Stimulated activated CD4-positive, alpha-beta T cell treated with anti-CD3 and anti-CD28 coated beads, Interleukin-12 subunit alpha, Interleukin-12 subunit beta, amount 100 ng/mL, for 24 hours (primary cell): ENCODE measurements at regions not wholly inside any gene's neighbourhood (a gene's known extent, or its start where the extent isn't known, plus 50 kb on each side); places are given as distances from the start of the nearest gene placed in this dataset.
"Not testable (repeated sequence)": the region's sequence is repeated elsewhere in the genome, so short reads cannot be mapped to it uniquely, and the experiment has no call there.

ENCODE experiments used
- DNase-seq, 2 experiments: peaks; one replicate each; pipeline ENCODE4 v3.0.0-alpha.2; 2020; ENCODE audit warnings: low read depth in 2 of 2

- DNase-seq = no peak
These were observed 713.2 kb downstream of the FLRT2 start for GRCh38 chr14:86243158-86243557.

DNA sequence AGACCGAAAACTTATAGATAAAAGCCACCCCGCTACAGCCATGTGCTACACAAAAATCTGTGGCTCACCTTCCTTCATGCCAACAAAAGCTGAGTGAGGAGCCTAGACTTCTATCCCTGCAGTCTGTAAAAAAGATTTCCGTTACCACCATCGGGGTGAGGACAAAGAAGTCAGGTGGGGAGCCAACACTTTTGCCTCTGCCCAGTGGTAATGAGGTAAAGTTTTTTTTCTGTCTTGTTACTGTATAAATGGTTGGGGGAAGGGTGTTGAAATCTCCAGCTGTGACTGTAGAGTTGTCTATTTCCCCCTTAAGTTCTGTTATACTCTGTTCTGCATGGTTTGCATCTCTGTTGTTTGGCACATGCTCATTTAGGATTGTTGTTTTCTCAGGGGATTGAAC lies 707.8 kb downstream of the FLRT2 start:
- no peak for DNase-seq

- no peak for DNase-seq
These were observed 691.8 kb downstream of the FLRT2 start for GRCh38 chr14:86221755-86222154.

DNA sequence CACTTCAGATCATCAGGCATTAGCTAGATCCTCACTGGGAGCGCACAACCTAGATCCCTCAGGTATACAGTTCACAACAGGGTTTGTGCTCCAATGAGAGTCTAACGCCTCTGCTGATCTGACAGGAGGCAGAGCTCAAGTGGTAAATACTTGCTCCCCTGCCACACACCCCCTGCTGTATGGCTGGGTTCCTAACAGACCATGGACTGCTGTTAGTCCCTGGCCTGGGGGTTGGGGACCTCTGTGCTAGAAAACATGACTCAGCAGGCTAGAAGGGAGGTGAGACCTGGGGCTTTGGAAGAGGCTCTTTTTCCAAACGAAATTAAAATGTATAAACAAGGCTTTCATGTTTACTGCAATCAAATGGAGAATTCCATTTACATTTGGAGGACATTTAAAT lies 691.1 kb downstream of the FLRT2 start:
- no peak for DNase-seq

DNA sequence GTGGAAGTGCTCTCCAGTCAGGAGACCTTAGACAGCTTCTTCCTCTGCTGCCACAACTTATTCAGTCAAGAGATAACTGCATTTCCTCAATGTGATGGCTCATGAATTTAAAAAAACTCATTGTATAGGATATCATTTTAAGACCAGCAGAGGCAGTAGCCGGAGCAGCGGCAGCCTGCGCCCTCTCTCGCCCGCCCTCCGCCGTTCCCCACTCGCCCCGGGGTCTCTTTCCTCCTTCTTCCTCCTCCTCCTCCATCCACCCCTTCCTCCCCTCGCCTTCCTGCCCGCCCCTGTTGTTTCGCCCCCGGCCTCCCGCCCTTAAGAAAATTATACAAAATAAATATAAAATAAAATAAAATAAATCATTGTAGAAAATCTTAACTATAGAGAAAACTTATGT lies 687.6 kb downstream of the FLRT2 start:
- no peak for DNase-seq

DNA sequence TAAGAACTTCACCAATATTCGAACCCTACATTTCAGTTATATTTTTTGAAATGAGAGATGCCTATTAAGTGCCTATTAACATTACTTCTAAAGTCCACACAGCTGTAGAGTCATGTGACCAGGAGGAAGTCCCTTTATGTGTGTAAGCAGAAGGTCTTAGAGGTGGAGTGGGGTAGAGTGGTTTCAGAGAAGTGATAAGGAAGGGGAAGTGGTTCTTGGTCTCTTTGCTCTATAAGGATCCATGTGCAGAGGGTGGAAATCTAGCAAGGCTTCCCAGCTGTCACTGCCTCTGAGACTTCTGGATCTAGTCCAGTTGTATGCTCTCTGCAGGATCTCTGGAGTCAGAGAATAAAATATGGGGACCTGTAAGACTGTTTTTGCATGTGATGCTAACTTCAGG lies 673.9 kb downstream of the FLRT2 start:
- DNase-seq = no peak

DNA sequence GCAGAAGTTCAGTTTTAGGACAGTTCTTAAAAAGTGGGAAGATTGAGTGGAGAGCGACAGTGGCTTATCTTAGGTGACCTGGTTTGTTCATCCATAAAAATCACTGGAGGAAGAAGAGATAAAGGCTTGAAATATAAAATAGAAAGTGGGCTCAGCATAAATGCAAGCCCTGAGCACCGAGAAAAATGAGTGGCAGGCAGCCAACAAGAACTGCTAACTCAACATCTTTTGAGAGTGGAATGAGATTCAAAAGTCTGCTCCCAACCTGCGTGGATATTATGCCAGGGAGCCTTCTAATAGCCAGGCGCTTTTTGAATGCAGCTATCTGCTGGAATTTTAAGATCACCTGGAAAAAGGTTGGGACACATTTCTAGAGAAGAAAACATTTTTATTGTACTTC lies 666.5 kb downstream of the FLRT2 start:
- DNase-seq = no peak

DNA sequence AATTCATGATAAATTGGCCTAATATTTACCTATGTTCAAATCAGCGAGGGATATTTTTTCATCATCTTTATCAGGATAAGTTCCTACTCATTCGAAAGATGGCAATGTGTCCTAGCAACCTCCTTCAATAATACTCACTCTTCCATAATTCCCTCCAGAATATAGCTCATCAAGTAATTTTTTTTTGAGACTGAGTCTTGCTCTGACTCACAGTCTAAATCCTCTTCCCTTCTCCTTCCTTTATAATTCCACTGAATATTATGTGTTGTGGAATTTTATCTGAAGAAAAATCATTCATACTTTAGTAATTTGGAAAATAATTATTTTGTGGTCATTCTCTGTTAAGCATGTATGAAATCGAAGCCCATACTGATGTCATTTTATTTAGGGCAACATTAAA lies 663.8 kb downstream of the FLRT2 start:
- DNase-seq = no peak

DNA sequence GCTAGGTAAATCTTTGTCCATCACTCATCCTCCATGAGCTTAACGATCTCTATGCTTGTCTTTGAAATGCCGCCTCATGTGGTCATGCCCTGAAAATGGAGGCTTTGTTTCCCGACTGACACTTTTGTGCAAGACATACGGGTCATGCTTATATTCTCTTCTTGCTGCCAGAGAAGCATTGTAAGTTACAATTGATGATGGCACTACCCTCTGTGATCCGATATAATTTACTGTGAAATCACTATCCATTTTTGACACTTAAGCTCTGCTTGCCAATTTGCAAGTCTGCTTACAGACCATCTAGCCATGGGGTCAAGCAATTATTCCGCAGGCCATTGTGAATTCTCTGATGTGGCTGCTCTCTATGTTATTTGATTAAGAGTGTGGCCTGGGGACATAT lies 650.0 kb downstream of the FLRT2 start:
- DNase-seq = no peak

GRCh38 chr14:86168371-86168770 lies 638.4 kb downstream of the FLRT2 start:
- DNase-seq = no peak

DNA sequence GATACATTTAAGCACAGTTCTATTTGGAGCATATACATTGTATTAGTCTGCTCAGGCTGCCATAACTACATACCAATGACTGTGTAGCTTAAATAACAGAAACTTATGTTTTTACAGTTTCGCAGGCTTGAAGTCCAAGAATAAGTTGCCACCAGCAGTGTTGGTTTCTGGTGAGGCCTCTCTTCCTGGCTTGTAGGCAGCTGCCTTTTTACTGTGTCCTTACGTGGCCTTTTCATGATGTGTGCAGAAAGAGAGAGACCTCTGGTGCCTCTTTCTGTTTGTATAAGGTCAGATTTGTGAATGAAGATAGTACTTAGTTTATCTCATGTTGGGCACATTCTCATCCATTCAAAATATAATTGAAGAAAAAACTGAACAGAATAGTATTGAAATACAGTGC lies 636.6 kb downstream of the FLRT2 start:
- DNase-seq = no peak

- DNase-seq = no peak
These were observed 623.5 kb downstream of the FLRT2 start for GRCh38 chr14:86153480-86153879.

DNA sequence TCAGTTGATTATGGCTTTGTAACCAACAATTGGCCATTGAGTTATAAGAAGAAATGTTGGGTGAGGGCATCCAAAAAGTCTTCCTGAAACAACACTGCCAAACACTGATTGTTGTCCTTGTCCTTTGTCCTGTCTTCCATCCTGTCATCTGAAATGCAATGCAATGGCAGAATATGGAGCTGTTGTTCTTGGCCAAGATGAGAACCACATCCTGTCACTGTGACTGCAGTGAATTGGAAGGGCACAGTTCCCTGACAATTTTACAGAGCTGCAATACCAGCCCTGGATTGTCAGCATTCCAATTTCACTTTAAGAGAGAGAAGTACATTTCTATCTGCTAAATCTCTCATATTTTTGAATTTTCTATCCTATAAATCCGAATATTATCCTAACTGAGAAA lies 613.3 kb downstream of the FLRT2 start:
- DNase-seq = no peak

DNA sequence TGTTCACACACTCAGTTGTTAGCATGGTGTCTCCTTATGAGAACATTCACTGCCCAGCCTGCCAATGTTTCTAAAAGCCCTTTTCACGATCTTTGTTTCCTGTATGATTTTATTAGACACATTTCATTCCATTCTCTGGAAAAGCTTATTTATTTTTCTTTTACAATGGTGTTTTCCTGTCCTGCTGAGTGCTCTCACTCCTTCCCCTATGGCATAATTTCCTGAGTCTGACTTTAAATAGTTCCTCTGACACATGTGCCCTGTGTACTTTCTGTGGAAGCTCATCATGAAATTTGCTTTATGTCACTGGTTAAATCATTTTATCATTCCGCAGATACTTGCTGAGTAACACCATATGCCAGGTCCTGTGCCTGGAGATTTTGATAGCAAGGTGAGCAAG lies 612.0 kb downstream of the FLRT2 start:
- DNase-seq = no peak

GRCh38 chr14:86129426-86129825 lies 599.5 kb downstream of the FLRT2 start:
- no peak for DNase-seq

GRCh38 chr14:86124328-86124727 lies 594.4 kb downstream of the FLRT2 start:
- DNase-seq = no peak

GRCh38 chr14:86115972-86116371 lies 586.0 kb downstream of the FLRT2 start:
- no peak for DNase-seq

DNA sequence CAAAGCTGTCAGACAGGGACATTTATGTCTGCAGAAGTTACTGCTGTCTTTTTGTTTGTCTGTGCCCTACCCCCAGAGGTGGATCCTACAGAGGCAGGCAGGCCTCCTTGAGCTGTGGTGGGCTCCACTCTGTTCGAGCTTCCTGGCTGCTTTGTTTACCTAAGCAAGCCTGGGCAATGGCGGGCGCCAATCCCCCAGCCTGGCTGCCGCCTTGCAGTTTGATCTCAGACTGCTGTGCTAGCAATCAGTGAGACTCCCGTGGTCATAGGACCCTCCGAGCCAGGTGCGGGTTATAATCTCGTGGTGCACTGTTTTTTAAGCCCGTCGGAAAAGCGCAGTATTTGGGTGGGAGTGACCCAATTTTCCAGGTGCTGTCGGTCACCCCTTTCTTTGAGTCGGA lies 580.9 kb downstream of the FLRT2 start:
- not testable (repeated sequence) for DNase-seq

DNA sequence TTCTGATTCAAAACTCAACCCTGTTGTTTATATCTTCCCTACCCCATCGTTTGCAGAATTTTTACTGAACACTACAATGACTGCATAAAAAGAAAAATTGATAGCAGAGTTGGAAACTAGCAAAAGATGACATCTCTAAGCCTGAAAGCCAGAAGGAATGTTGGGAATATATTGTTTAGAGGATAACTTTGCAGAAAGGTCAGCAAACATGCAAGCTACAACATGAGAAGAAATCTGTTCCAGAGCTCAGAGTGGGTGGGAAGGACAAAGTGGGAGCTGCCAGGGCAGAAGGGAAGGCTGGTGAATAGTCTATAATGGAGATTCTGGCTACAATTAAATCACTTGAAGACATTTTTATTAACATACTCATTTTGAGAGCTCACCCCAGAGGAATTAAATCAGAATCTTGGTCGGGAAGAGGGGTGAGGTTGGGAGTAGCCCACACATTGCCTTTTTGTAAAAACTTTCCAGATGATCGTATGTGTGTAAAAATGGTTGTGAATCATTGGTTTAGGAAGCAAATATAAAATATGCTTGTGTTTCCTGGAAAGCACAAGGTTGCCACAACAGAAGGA lies 574.8 kb downstream of the FLRT2 start:
- DNase-seq = no peak

DNA sequence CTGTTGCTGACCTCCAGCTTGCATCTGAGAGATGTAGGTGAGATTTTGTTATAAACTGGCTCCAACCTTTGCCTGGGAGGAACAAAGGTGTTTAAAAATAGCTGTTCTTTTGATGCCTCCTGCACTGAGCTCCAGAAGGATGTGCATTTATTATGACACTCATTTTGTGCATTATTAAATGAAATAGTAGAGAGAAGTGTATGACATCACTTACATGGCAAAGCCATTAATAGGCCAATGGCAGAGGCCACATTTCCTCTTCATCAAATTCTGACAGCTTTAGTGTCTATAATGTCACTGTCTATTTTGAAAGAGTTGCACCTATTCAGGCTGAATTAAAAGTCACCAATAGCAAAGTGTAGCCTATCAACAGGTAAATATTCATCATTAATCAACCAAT lies 564.6 kb downstream of the FLRT2 start:
- DNase-seq = no peak

DNA sequence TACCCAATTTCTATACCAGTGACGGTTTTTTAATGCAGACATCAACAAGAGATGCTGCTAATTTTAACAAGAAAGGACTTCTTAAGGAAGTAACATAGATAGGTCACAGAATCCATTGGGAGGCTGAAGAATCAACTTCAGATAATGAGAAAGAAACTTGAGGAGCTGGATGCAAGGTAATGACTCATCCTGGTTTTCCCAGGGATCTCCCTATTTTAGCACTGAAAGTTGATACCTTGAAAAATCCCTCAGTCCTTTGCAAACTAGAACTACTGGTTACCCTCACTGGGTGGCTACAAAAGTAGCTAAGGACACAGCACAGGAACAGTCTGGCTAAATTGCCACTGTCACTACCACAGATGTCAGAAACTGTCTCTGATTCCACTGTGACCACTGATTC lies 561.9 kb downstream of the FLRT2 start:
- DNase-seq = no peak

DNA sequence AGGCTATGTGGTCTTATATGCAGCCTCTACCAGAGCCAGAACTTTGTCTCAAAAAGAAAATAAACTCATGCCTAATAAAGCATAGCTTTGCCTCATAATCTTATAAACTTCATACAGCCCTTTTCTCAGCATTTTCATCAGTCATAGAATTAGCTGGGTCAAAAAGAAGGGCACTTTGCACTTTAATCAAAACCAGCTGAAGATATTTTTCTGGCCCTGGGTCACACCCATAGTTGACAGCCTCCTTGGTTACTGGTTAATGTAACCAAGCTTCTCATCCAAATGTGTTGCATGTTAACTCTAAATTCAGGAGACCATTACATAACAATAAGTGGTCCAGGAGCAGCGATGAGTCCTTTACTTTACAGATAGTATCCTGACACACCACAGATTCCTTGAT lies 558.2 kb downstream of the FLRT2 start:
- no peak for DNase-seq

GRCh38 chr14:86087377-86087776 lies 557.4 kb downstream of the FLRT2 start:
- DNase-seq = no peak

DNA sequence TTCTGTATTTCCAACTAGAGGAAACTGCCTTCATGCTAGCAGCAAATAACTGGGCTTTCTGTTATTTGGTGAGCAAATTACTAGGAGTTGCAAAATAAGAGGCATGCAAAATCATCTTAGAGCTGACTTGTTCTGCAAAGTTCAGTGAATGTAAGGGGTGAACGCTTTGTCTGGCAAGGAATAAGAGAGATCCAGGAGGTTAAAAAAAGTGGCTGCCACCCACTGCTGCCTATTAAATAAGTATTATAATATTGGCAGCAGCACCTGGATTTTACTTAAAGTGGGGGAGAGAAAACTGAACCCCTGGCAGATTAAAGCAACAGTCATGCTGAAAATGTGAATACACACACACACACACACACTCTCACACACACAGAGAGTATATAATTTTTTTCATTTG lies 557.0 kb downstream of the FLRT2 start:
- no peak for DNase-seq

DNA sequence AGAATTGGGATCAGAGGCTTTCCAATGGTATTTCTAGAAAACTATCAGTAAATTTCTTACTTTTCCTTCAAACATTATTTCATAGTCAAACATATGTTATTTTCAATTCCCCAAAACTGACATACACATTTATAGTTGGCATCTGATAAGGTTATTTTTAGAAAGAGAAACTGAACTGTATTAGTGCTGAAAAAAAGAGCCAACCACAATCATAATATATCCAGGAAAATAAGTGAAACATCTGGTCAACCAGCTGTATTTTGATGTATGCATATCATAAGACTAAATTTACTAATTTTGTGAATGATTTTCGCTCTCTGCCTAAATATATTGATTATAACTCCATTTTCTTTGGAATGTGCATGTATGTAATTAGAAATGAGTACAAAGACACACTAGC lies 554.2 kb downstream of the FLRT2 start:
- DNase-seq = no peak
